ENCODE measurements at regions not wholly inside any gene's neighbourhood (a gene's known extent, or its start where the extent isn't known, plus 50 kb on each side); places are given as distances from the start of the nearest gene placed in this dataset.

DNA sequence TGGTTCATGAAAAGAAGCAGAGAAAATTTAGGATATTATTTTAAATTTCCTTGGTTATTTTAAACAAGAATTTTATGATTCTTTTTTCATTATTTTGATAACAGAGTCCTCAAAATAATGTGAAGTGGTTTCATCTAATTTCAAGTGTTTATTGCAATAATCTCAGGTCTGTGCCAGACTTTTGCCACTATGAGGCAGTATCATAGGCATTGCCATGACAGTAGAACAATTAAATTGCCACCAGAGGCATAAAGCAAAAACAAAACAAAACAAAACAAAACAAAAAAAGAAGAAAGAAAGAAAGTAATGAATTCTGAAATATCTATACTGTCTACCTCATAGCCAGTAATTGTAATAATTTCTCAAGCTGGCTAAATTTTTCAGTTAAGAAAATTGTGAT lies 739.2 kb downstream of the KCTD8 start:
- Histone ChIP-seq H3K36me3 (ENCODE audit: control insufficient read depth in 2 of 2, insufficient read depth in 2 of 2, low read length in 2 of 2) (no peaks in the 10 kb centered on the region), H3K9ac (ENCODE audit: low read length in 2 of 2) (no peak overlapping the region), H3K4me1 (ENCODE audit: control insufficient read depth, insufficient read depth, low read length) (no peaks in the 10 kb centered on the region), H3K4me3 (ENCODE audit: low read length in 2 of 2) (no peak overlapping the region), H3K27ac (ENCODE audit: low read length) (no peak overlapping the region), H3K9me3 (ENCODE audit: control insufficient read depth in 2 of 2, low read length in 2 of 2) (no peaks in the 10 kb centered on the region), H3K27me3 (ENCODE audit: control insufficient read depth in 1 of 2, insufficient read depth in 2 of 2, low read length in 2 of 2) (no peaks in the 10 kb centered on the region)

DNA sequence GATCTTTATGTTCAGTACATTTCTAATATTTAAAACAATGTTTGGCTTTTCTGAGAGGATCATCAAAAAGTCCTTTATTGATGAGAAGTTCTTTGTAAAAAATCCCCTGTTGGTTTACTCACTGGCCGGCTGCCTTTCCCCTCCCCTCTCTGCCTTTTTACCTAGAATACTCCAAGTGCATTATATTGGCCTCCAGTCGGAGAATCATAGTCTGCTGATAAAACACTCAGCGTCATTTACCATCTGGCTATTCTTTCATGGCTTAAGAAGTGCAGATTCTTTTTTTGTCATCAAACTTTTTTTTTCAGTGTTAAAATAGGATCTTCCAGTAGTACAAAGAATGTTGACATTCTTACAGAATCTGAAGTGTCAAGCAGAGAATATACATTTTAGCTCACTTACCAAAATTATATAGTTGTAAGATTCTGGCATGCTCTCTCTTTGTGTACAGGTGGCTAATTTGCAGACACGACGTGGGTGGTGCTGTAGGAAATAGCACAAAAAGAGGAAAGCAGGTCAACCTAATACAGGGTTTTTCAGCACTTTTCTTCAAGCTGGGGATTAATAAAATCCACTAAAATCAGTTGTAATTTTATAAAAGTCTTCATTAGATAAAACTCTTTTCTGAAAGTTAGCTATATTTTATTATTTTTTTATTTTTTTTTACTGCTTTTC lies 731.8 kb downstream of the KCTD8 start:
- Histone ChIP-seq H3K36me3 (ENCODE audit: control insufficient read depth in 2 of 2, insufficient read depth in 2 of 2, low read length in 2 of 2) (no peaks in the 10 kb centered on the region), H3K27ac (ENCODE audit: low read length) (no peak overlapping the region), H3K4me3 (ENCODE audit: low read length in 2 of 2) (no peak overlapping the region), H3K27me3 (ENCODE audit: control insufficient read depth in 1 of 2, insufficient read depth in 2 of 2, low read length in 2 of 2) (no peaks in the 10 kb centered on the region), H3K9ac (ENCODE audit: low read length in 2 of 2) (no peak overlapping the region), H3K9me3 (ENCODE audit: control insufficient read depth in 2 of 2, low read length in 2 of 2) (no peaks in the 10 kb centered on the region), H3K4me1 (ENCODE audit: control insufficient read depth, insufficient read depth, low read length) (no peaks in the 10 kb centered on the region)

DNA sequence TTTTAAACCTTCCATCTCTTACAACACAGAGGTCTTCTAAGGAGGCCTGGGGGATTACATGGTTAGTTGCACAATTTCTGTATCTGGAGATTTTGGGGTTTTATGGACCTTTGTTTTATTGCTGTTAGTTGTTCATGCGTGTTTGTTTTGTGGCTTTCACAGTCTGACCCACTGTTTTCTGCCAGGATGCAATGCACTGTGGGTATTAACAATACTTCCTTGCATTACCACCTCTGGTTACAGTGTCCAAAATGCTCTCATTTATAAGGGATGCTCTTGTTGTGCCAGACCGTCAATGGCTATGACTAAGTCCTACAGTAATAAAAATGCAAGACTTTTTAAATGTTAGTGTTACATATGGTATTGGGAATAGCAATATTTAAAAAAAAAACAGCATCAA lies 730.2 kb downstream of the KCTD8 start:
- no peaks in the 10 kb centered on the region for H3K9me3 ChIP-seq (ENCODE audit: control insufficient read depth in 2 of 2, low read length in 2 of 2)
- H3K27ac ChIP-seq (ENCODE audit: low read length), result no peak overlapping the region
- H3K36me3 ChIP-seq (ENCODE audit: control insufficient read depth in 2 of 2, insufficient read depth in 2 of 2, low read length in 2 of 2), result no peaks in the 10 kb centered on the region
- H3K27me3 ChIP-seq (ENCODE audit: control insufficient read depth in 1 of 2, insufficient read depth in 2 of 2, low read length in 2 of 2), result no peaks in the 10 kb centered on the region
- no peak overlapping the region for H3K9ac ChIP-seq (ENCODE audit: low read length in 2 of 2)
- no peak overlapping the region for H3K4me3 ChIP-seq (ENCODE audit: low read length in 2 of 2)
- H3K4me1 ChIP-seq (ENCODE audit: control insufficient read depth, insufficient read depth, low read length), result no peaks in the 10 kb centered on the region

DNA sequence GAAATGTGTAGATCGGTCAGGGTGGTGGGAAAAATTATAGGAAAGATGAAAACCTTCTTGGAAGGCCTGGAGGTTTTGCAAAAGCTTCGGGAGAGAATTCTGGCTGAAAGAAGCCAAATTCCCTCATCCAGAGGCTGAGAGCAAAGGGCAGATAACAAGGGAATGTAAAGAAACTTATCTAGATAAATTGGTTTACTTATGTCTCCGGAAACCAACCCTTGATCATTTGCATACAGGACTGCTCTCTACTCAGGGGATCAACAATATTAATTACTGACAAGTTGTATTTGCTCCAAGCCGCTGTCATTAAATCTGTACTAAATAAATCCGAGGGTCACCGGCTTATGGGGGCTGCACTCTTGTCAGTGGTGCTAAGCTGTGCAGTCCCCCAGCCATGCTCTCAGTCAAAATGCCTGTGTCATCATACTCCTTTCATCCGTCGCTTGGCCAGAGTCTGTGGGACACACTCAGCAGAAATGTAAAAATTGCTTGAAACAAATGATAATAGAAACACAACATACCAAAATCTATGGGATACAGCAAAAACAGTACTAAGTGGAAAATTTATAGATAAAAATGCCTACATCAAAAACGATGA lies 715.7 kb downstream of the KCTD8 start:
- Histone ChIP-seq H3K4me1 (ENCODE audit: control insufficient read depth, insufficient read depth, low read length) (no peaks in the 10 kb centered on the region), H3K36me3 (ENCODE audit: control insufficient read depth in 2 of 2, insufficient read depth in 2 of 2, low read length in 2 of 2) (no peaks in the 10 kb centered on the region), H3K27ac (ENCODE audit: low read length) (no peak overlapping the region), H3K9ac (ENCODE audit: low read length in 2 of 2) (no peak overlapping the region), H3K9me3 (ENCODE audit: control insufficient read depth in 2 of 2, low read length in 2 of 2) (no peaks in the 10 kb centered on the region), H3K27me3 (ENCODE audit: control insufficient read depth in 1 of 2, insufficient read depth in 2 of 2, low read length in 2 of 2) (no peaks in the 10 kb centered on the region), H3K4me3 (ENCODE audit: low read length in 2 of 2) (no peak overlapping the region)

DNA sequence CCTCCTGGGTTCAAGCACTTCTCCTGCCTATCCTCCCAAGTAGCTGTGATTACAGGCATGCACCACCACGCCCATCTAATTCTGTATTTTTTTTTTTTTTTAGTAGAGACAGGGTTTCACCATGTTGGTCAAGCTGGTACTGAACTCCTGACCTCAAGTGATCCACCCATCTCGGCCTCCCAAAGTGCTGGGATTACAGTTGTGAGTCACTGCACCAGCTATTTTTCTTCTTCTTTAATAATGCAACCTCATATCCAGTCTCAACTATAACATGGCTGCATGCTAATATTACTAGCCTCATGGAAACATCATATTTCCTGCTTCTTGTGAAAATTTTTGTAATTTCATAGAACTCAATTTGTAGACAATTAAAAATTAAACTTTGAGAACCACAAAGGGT lies 706.5 kb downstream of the KCTD8 start:
- no peaks in the 10 kb centered on the region for H3K36me3 ChIP-seq (ENCODE audit: control insufficient read depth in 2 of 2, insufficient read depth in 2 of 2, low read length in 2 of 2)
- no peak overlapping the region for H3K9ac ChIP-seq (ENCODE audit: low read length in 2 of 2)
- no peaks in the 10 kb centered on the region for H3K4me1 ChIP-seq (ENCODE audit: control insufficient read depth, insufficient read depth, low read length)
- H3K27ac ChIP-seq (ENCODE audit: low read length), result no peak overlapping the region
- no peaks in the 10 kb centered on the region for H3K27me3 ChIP-seq (ENCODE audit: control insufficient read depth in 1 of 2, insufficient read depth in 2 of 2, low read length in 2 of 2)
- no peak overlapping the region for H3K4me3 ChIP-seq (ENCODE audit: low read length in 2 of 2)
- no peaks in the 10 kb centered on the region for H3K9me3 ChIP-seq (ENCODE audit: control insufficient read depth in 2 of 2, low read length in 2 of 2)

DNA sequence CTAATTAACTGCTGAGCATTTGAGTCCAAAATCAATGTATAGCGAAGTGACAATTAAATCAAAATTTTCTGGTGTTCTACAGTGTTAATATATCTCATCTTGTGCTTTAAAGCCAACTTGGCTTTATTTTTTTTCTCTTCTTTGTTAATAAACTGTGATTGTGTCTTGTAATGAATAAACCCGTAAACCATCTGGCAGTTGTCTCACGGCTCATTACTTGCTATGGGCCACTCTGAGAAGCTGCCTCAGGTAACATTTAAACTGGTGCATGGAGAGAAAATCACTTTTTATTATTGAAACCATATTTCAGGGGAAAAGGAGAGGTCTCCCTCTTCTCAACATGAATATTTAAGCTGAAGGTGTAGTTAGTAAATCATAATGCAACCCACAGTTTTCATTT lies 694.0 kb downstream of the KCTD8 start:
- Histone ChIP-seq H3K27ac (ENCODE audit: low read length) (no peak overlapping the region), H3K4me1 (ENCODE audit: control insufficient read depth, insufficient read depth, low read length) (no peaks in the 10 kb centered on the region), H3K9ac (ENCODE audit: low read length in 2 of 2) (no peak overlapping the region), H3K9me3 (ENCODE audit: control insufficient read depth in 2 of 2, low read length in 2 of 2) (no peaks in the 10 kb centered on the region), H3K4me3 (ENCODE audit: low read length in 2 of 2) (no peak overlapping the region), H3K36me3 (ENCODE audit: control insufficient read depth in 2 of 2, insufficient read depth in 2 of 2, low read length in 2 of 2) (no peaks in the 10 kb centered on the region), H3K27me3 (ENCODE audit: control insufficient read depth in 1 of 2, insufficient read depth in 2 of 2, low read length in 2 of 2) (no peaks in the 10 kb centered on the region)

DNA sequence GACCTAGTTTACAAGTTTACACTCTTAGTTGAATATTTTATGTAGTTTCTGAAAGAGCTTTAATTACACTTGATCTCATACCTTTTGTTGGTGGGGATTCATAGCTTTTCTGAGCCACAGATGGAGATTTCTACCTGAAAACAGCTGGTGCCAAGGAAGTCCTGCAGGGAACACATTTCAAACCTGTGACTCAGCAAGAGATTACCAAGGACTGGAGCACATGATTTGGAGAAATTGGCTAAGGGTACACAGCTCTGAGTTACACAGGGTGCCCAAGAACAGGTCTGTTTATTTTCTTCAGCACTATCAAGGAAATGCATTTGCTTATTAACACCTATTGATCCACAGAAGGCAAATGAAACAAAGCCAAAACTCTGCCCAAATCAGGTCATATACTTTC lies 691.5 kb downstream of the KCTD8 start:
- Histone ChIP-seq H3K9ac (ENCODE audit: low read length in 2 of 2) (no peak overlapping the region), H3K27ac (ENCODE audit: low read length) (no peak overlapping the region), H3K9me3 (ENCODE audit: control insufficient read depth in 2 of 2, low read length in 2 of 2) (no peaks in the 10 kb centered on the region), H3K36me3 (ENCODE audit: control insufficient read depth in 2 of 2, insufficient read depth in 2 of 2, low read length in 2 of 2) (no peaks in the 10 kb centered on the region), H3K4me3 (ENCODE audit: low read length in 2 of 2) (no peak overlapping the region), H3K4me1 (ENCODE audit: control insufficient read depth, insufficient read depth, low read length) (no peaks in the 10 kb centered on the region), H3K27me3 (ENCODE audit: control insufficient read depth in 1 of 2, insufficient read depth in 2 of 2, low read length in 2 of 2) (no peaks in the 10 kb centered on the region)

DNA sequence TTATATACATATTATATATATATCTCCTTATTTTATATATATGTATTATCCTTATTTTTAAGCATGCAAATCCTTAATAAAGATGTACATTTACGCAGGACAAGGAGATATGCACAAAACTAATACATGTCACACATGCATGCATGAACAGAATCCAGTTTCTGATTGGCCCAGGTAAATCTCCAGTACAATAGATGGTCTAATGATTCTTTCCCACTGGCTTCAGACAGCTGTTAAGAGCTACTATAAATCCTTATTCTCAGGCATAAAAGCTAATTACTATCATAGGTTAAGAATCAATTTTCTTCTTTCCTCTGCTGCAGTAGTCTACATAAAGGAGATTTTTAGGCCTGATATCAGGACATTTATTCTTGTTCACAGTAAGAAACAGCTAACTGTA lies 689.8 kb downstream of the KCTD8 start:
- H3K4me3 ChIP-seq (ENCODE audit: low read length in 2 of 2), result no peak overlapping the region
- no peak overlapping the region for H3K9ac ChIP-seq (ENCODE audit: low read length in 2 of 2)
- H3K36me3 ChIP-seq (ENCODE audit: control insufficient read depth in 2 of 2, insufficient read depth in 2 of 2, low read length in 2 of 2), result no peaks in the 10 kb centered on the region
- H3K27me3 ChIP-seq (ENCODE audit: control insufficient read depth in 1 of 2, insufficient read depth in 2 of 2, low read length in 2 of 2), result no peaks in the 10 kb centered on the region
- no peaks in the 10 kb centered on the region for H3K9me3 ChIP-seq (ENCODE audit: control insufficient read depth in 2 of 2, low read length in 2 of 2)
- H3K27ac ChIP-seq (ENCODE audit: low read length), result no peak overlapping the region
- no peaks in the 10 kb centered on the region for H3K4me1 ChIP-seq (ENCODE audit: control insufficient read depth, insufficient read depth, low read length)

DNA sequence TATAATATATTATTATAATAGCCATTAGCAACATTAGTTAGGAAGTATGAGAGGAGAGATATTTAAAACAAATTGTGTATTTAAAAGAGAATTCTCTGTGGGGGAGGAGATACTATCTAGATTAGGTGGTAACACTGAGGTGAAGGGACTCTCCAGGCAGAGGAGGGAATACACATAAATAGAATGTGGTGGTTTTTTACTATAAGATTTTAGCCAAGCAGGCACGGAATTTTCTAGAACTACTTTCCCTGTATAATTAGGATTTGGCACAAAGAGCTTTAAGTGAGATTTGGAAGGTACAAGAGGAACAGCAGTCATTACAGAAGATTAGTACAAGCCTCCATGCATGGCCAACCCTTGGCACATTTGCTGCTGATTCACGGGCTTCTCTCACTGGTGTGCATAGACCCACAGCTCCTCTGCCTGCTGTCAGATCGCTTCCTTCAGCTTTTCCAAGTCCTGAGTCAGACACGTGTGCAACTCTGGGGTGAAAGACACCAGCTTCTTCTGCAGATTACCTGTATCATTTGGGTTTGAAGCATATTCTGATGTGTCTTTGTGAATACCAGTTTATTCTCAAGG lies 685.5 kb downstream of the KCTD8 start:
- Histone ChIP-seq H3K9me3 (ENCODE audit: control insufficient read depth in 2 of 2, low read length in 2 of 2) (no peaks in the 10 kb centered on the region), H3K36me3 (ENCODE audit: control insufficient read depth in 2 of 2, insufficient read depth in 2 of 2, low read length in 2 of 2) (no peaks in the 10 kb centered on the region), H3K27ac (ENCODE audit: low read length) (no peak overlapping the region), H3K4me1 (ENCODE audit: control insufficient read depth, insufficient read depth, low read length) (no peaks in the 10 kb centered on the region), H3K4me3 (ENCODE audit: low read length in 2 of 2) (no peak overlapping the region), H3K27me3 (ENCODE audit: control insufficient read depth in 1 of 2, insufficient read depth in 2 of 2, low read length in 2 of 2) (no peaks in the 10 kb centered on the region), H3K9ac (ENCODE audit: low read length in 2 of 2) (no peak overlapping the region)

DNA sequence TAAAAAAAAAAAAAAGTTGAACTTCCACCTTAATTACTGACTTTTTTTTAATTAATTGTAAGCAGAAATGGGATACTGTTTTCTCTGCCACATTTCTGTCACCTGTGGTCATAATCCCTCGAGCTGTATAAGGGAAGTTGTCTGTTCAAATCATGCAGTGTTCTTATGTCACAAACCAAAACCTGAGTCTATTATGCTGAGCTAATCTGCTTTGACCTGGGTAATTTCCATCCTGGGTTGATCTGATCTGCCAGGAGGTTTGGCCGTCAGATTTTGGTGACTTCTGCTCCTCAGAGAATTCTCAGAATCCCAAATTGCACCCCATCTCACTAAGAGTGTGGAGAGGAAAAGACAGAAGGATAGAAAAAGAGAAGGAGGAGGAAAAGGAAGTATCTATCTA lies 683.1 kb downstream of the KCTD8 start:
- H3K4me1 ChIP-seq (ENCODE audit: control insufficient read depth, insufficient read depth, low read length), result no peaks in the 10 kb centered on the region
- no peak overlapping the region for H3K9ac ChIP-seq (ENCODE audit: low read length in 2 of 2)
- no peaks in the 10 kb centered on the region for H3K27me3 ChIP-seq (ENCODE audit: control insufficient read depth in 1 of 2, insufficient read depth in 2 of 2, low read length in 2 of 2)
- no peak overlapping the region for H3K27ac ChIP-seq (ENCODE audit: low read length)
- no peak overlapping the region for H3K4me3 ChIP-seq (ENCODE audit: low read length in 2 of 2)
- H3K36me3 ChIP-seq (ENCODE audit: control insufficient read depth in 2 of 2, insufficient read depth in 2 of 2, low read length in 2 of 2), result no peaks in the 10 kb centered on the region
- no peaks in the 10 kb centered on the region for H3K9me3 ChIP-seq (ENCODE audit: control insufficient read depth in 2 of 2, low read length in 2 of 2)

DNA sequence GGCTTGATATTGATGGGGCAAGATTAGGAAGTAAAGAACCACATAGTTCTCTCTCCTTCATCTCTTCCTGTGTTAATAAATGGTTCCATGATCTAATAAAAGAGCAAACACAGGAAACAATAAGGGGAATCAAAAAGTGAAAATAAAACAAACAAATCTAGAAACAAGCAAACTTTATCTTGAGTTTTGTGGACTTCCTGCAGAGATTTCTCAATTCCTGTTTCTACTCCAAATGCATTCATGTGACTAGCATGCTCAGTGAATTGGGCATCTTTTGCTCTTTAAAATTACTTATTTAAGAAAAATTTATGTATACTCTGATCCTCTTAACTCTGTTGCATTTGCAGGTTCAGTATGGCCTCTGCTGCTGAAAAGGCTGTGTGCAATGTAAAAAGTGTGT lies 682.0 kb downstream of the KCTD8 start:
- H3K4me1 ChIP-seq (ENCODE audit: control insufficient read depth, insufficient read depth, low read length), result no peaks in the 10 kb centered on the region
- H3K9ac ChIP-seq (ENCODE audit: low read length in 2 of 2), result no peak overlapping the region
- no peak overlapping the region for H3K4me3 ChIP-seq (ENCODE audit: low read length in 2 of 2)
- no peaks in the 10 kb centered on the region for H3K36me3 ChIP-seq (ENCODE audit: control insufficient read depth in 2 of 2, insufficient read depth in 2 of 2, low read length in 2 of 2)
- no peaks in the 10 kb centered on the region for H3K27me3 ChIP-seq (ENCODE audit: control insufficient read depth in 1 of 2, insufficient read depth in 2 of 2, low read length in 2 of 2)
- no peak overlapping the region for H3K27ac ChIP-seq (ENCODE audit: low read length)
- H3K9me3 ChIP-seq (ENCODE audit: control insufficient read depth in 2 of 2, low read length in 2 of 2), result no peaks in the 10 kb centered on the region

All from stomach smooth muscle (tissue), 2 donors.